Keratinocyte (primary cell): ENCODE measurements at regions not wholly inside any gene's neighbourhood (a gene's known extent, or its start where the extent isn't known, plus 50 kb on each side); places are given as distances from the start of the nearest gene placed in this dataset.

ENCODE experiments used
- DNase-seq: peaks from one replicate; pipeline ENCODE4 v3.0.0-alpha.2; 2011; ENCODE audit warnings: low read depth, missing footprints, low spot score
- FAIRE-seq: peaks from 2 replicates; lab custom pipeline; 2011; peaks lifted over from hg19 to GRCh38; lab: Jason Lieb, UNC
- H2AFZ ChIP-seq: 2 replicates; pipeline ENCODE4 v1.6.0; 2012; ENCODE audit warnings: low read length, control low read depth, inconsistent platforms; ENCODE audit not compliant: control insufficient read depth
- H3K27ac ChIP-seq: 2 replicates; pipeline ENCODE4 v1.5.1; 2011; ENCODE audit warnings: low read length; ENCODE audit not compliant: control insufficient read depth, insufficient read depth
- H3K27me3 ChIP-seq: 3 replicates; pipeline ENCODE4 v1.6.0; 2011; ENCODE audit warnings: low read length; ENCODE audit not compliant: control insufficient read depth, insufficient read depth; ENCODE audit errors: extremely low read depth
- H3K36me3 ChIP-seq, 2 experiments: 2 replicates in 1 of 2; 3 replicates in 1 of 2; pipeline ENCODE4 v1.5.1; 2011; ENCODE audit warnings: low read length in 2 of 2, mild to moderate bottlenecking in 1 of 2; ENCODE audit not compliant: control insufficient read depth in 2 of 2, insufficient read depth in 2 of 2; ENCODE audit errors: extremely low read depth in 1 of 2
- H3K4me1 ChIP-seq: 3 replicates; pipeline ENCODE4 v1.5.1; 2011; ENCODE audit warnings: low read length; ENCODE audit not compliant: control insufficient read depth, insufficient read depth; ENCODE audit errors: extremely low read depth
- H3K4me2 ChIP-seq: 3 replicates; pipeline ENCODE4 v1.6.0; 2011; ENCODE audit warnings: low read depth, low read length; ENCODE audit not compliant: control insufficient read depth, insufficient read depth; ENCODE audit errors: extremely low read depth
- H3K4me3 ChIP-seq, 3 experiments: fragments of 200-600 bp in 1 of 3; sonication (generic) in 1 of 3; 2 replicates in 2 of 3; 3 replicates in 1 of 3; pipeline ENCODE4 v1.5.1; 2011 to 2016; ENCODE audit warnings: low read length in 3 of 3, mild to moderate bottlenecking in 3 of 3, control low read depth in 2 of 3, inconsistent platforms in 1 of 3, low read depth in 1 of 3, mixed read lengths in 1 of 3, mixed run types in 1 of 3, moderate library complexity in 1 of 3; ENCODE audit not compliant: control insufficient read depth in 2 of 3, insufficient read depth in 2 of 3; ENCODE audit errors: extremely low read depth in 1 of 3
- H3K79me2 ChIP-seq: 2 replicates; pipeline ENCODE4 v1.6.0; 2012; ENCODE audit warnings: low read length; ENCODE audit not compliant: control insufficient read depth, insufficient read depth
- H3K9ac ChIP-seq: 3 replicates; pipeline ENCODE4 v1.6.0; 2011; ENCODE audit warnings: low read length; ENCODE audit not compliant: control insufficient read depth, insufficient read depth; ENCODE audit errors: extremely low read depth
- H3K9me1 ChIP-seq: 3 replicates; pipeline ENCODE4 v1.6.0; 2011; ENCODE audit warnings: low read length; ENCODE audit not compliant: control insufficient read depth, insufficient read depth; ENCODE audit errors: extremely low read depth
- H3K9me3 ChIP-seq: 2 replicates; pipeline ENCODE4 v1.5.1; 2012; ENCODE audit warnings: low read depth, low read length; ENCODE audit not compliant: control insufficient read depth
- H4K20me1 ChIP-seq: 3 replicates; pipeline ENCODE4 v1.6.0; 2011; ENCODE audit warnings: low read length; ENCODE audit not compliant: control insufficient read depth, insufficient read depth; ENCODE audit errors: extremely low read depth
- EZH2 ChIP-seq: IDR thresholded peaks from one replicate; pipeline ENCODE4 v1.6.1; 2012; ENCODE audit warnings: inconsistent platforms, mild to moderate bottlenecking, low read length, moderate library complexity
- dilution Hi-C: fragments of 300-500 bp; cut with MboI; formaldehyde crosslinking; loops from one replicate; pipeline ENCODE4 v1.7.0; 2020; ENCODE audit warnings: low sequenced_read_pairs; ENCODE audit not compliant: extremely low pct_ligation_motif_present
- TF ChIP-seq, protein P1 (sequence below), 3 experiments: IDR thresholded peaks in 1 of 3; conservative IDR thresholded peaks in 1 of 3; optimal IDR thresholded peaks in 1 of 3; 2 replicates in 2 of 3; 3 replicates in 1 of 3; pipeline versions ENCODE3 to v1.5.1; 2011; ENCODE audit warnings: low read length in 3 of 3, mild to moderate bottlenecking in 3 of 3, moderate library complexity in 2 of 3, control low read depth in 1 of 3, inconsistent platforms in 1 of 3; ENCODE audit not compliant: insufficient read depth in 2 of 3; ENCODE audit errors: extremely low read depth in 1 of 3

DNA sequence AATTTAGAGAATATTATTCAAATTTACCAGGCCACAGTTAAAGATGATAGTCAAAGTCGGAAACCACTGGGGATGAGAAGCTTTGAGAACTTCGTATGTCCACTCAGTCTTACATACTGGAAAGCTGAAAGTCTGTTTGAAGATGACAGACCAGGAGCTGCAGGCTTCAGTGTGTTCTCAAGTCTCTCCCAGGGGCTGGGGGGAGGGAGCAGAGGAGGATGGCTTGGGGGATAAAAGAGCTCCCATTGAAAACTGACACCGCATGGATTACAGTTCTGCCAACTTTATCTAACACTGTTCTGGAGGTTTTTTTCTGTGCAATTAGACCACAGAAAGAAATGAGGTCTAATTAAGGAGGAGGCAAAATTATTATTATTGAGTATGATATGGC, 170.5 kb upstream of the ALKAL2 start:
- H3K27ac ChIP-seq: no peak overlapping the region
- dilution Hi-C loops: no loop called here

DNA sequence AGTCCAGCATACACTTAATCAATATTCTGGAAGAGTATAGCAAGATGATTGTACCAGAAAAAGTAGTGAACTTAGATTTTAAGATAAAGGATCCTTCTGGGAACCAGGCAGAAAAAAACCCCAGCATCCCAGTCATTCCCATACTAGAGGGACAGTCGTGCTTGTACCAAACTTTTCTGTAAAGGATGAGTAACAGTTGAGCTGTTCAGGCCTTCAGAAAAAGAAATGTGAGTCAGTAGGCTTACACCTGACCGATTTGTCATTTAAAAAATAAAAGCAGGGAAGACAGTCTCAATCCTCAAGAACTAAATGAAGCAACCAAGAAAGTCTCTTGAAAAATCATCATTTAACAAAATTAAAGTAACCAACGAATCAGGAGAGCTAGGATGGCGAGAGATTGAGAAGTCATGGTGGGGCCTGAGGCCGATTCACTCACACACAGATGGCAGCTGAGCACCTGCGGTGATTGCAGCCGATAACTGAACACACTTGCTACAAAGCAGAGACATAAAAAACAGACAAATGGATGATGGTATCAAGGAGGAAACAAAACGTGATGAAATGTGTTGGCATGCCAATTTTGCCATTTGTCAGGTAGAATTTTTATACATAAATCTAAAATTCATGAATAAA, 170.0 kb upstream of the ALKAL2 start:
- no peaks in the 10 kb centered on the region for H3K79me2 ChIP-seq
- no peak overlapping the region for H3K4me2 ChIP-seq
- no peaks in the 10 kb centered on the region for H3K9me1 ChIP-seq
- FAIRE-seq (no peak), DNase-seq (no peak)
- H3K36me3 ChIP-seq: no peaks in the 10 kb centered on the region
- no peaks in the 10 kb centered on the region for H3K4me1 ChIP-seq
- dilution Hi-C loops: no loop called here
- no peak overlapping the region for H3K4me3 ChIP-seq
- no peak overlapping the region for H2AFZ ChIP-seq
- no peaks in the 10 kb centered on the region for H3K27me3 ChIP-seq
- H4K20me1 ChIP-seq: no peaks in the 10 kb centered on the region
- TF ChIP-seq, protein P1, sequence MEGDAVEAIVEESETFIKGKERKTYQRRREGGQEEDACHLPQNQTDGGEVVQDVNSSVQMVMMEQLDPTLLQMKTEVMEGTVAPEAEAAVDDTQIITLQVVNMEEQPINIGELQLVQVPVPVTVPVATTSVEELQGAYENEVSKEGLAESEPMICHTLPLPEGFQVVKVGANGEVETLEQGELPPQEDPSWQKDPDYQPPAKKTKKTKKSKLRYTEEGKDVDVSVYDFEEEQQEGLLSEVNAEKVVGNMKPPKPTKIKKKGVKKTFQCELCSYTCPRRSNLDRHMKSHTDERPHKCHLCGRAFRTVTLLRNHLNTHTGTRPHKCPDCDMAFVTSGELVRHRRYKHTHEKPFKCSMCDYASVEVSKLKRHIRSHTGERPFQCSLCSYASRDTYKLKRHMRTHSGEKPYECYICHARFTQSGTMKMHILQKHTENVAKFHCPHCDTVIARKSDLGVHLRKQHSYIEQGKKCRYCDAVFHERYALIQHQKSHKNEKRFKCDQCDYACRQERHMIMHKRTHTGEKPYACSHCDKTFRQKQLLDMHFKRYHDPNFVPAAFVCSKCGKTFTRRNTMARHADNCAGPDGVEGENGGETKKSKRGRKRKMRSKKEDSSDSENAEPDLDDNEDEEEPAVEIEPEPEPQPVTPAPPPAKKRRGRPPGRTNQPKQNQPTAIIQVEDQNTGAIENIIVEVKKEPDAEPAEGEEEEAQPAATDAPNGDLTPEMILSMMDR (optimal IDR thresholded peaks at IDR 0.05 in 1 of 3, IDR thresholded peaks at IDR 0.05 in 1 of 3, conservative IDR thresholded peaks at IDR 0.05 in 1 of 3; ENCODE audit: extremely low read depth in 1 of 3, insufficient read depth in 2 of 3, low read length in 3 of 3): no peak
- no peak for TF ChIP-seq EZH2
- H3K9ac ChIP-seq: no peak overlapping the region
- no peak overlapping the region for H3K27ac ChIP-seq
- H3K9me3 ChIP-seq: no peaks in the 10 kb centered on the region

More for the DNA sequence above, 170.5 kb upstream of the ALKAL2 start:
- Histone ChIP-seq H2AFZ (no peak overlapping the region), H3K9me1 (no peaks in the 10 kb centered on the region), H3K9me3 (no peaks in the 10 kb centered on the region), H3K79me2 (no peaks in the 10 kb centered on the region), H3K9ac (no peak overlapping the region), H3K4me3 (no peak overlapping the region), H3K36me3 (no peaks in the 10 kb centered on the region), H3K27me3 (no peaks in the 10 kb centered on the region), H3K4me2 (no peak overlapping the region), H3K4me1 (no peaks in the 10 kb centered on the region), H4K20me1 (no peaks in the 10 kb centered on the region)
- TF ChIP-seq EZH2: no peak
- TF ChIP-seq, protein P1 (optimal IDR thresholded peaks at IDR 0.05 in 1 of 3, IDR thresholded peaks at IDR 0.05 in 1 of 3, conservative IDR thresholded peaks at IDR 0.05 in 1 of 3; ENCODE audit: extremely low read depth in 1 of 3, insufficient read depth in 2 of 3, low read length in 3 of 3): no peak
- no peak for FAIRE-seq
- no peak for DNase-seq
